ENCODE measurements at regions not wholly inside any gene's neighbourhood (a gene's known extent, or its start where the extent isn't known, plus 50 kb on each side); places are given as distances from the start of the nearest gene placed in this dataset.

DNA sequence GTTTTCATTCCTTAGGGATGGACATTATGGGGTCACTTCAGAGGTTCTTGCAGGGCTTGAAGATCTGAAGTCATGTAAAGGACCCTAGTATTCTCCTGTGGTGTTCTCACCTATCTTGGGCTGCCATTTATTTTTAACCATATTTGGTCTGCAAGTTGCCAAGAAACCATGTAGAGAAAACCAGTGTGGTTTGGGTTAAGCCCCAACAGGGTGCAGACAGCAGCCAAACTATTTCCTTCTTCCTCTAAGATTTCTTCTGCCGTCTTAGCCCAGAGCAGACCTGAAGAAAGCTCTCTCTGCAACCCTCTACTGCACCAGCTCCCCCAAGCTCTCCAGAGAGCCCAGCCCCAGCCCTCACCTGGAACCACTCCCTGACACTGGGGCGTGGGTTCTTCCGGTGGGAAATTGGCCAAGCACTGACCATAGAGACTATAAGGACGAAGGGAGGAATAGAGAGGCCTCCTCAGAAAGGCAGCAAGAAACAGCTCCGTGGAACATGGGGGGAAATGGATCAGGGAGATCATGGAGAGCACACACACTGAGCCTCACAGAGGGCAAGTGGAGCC, 136.6 kb downstream of the SYF2 start:
- no peak overlapping the region for H2BK15ac ChIP-seq (replicated peaks; ENCODE audit: low read depth)
- no peak overlapping the region for H3K4me3 ChIP-seq (ENCODE audit: low read length)
- no peak overlapping the region for H3K4me2 ChIP-seq (ENCODE audit: low read length)
- H3K56ac ChIP-seq (ENCODE audit: low read length) = no peak overlapping the region
- H3K9ac ChIP-seq (ENCODE audit: low read length) = no peak overlapping the region
- H3K4me1 ChIP-seq (ENCODE audit: control insufficient read depth, low read depth, low read length) = no peaks in the 10 kb centered on the region
- no peak overlapping the region for H4K5ac ChIP-seq (ENCODE audit: low read length)
- no peak overlapping the region for H2BK5ac ChIP-seq (ENCODE audit: low read length)
- no peaks in the 10 kb centered on the region for H3K27me3 ChIP-seq (ENCODE audit: insufficient read depth, low read length, poor library complexity)
- WGBS (ENCODE audit: extremely low coverage, insufficient coverage, low lambda C conversion rate) = no CpG with 5 or more reads among the region's 5 CpGs
- H3K36me3 ChIP-seq (ENCODE audit: control insufficient read depth, insufficient read depth, low read length) = no peaks in the 10 kb centered on the region
- H3K27ac ChIP-seq (ENCODE audit: low read depth, low read length) = no peak overlapping the region
- H2BK120ac ChIP-seq (ENCODE audit: low read depth, low read length) = no peak overlapping the region
- no peak for DNase-seq
- no peak overlapping the region for H3K18ac ChIP-seq (ENCODE audit: low read length)
- H3K79me2 ChIP-seq (ENCODE audit: control insufficient read depth, insufficient read depth, low read length) = no peaks in the 10 kb centered on the region
- no peak overlapping the region for H3K4ac ChIP-seq (ENCODE audit: low read depth, low read length)
- no peak overlapping the region for H3K23ac ChIP-seq (ENCODE audit: low read length)
- no peaks in the 10 kb centered on the region for H3K79me1 ChIP-seq (ENCODE audit: low read length)
- no peak overlapping the region for H4K8ac ChIP-seq (ENCODE audit: low read depth, low read length)
- no peak overlapping the region for H2AK5ac ChIP-seq (ENCODE audit: low read length)

DNA sequence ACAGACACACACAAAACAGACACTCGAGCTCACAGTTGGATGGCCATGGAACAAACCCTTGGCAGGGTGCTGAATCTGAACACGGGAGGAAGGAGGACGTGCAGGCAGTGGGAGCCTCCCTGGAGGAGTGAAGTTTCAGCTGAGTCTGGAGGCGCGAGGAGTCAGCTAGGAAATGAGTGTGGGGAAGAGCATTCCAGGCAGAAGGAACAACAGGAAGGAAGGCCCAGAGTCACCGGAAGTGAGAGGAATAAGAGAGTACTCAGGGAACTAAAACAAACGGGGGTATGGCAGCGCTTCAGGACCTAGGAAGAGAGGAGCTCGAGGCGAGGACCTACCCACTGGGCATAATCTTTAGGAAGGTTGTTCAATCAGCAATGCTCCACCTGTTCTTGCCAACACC, 137.3 kb downstream of the SYF2 start:
- H3K56ac ChIP-seq (ENCODE audit: low read length) = no peak overlapping the region
- H3K4me2 ChIP-seq (ENCODE audit: low read length) = no peak overlapping the region
- no peak overlapping the region for H3K27ac ChIP-seq (ENCODE audit: low read depth, low read length)
- H2AK5ac ChIP-seq (ENCODE audit: low read length) = no peak overlapping the region
- H3K79me1 ChIP-seq (ENCODE audit: low read length) = no peaks in the 10 kb centered on the region
- no peak for DNase-seq
- H4K8ac ChIP-seq (ENCODE audit: low read depth, low read length) = no peak overlapping the region
- no peak overlapping the region for H3K23ac ChIP-seq (ENCODE audit: low read length)
- no peaks in the 10 kb centered on the region for H3K4me1 ChIP-seq (ENCODE audit: control insufficient read depth, low read depth, low read length)
- H3K9ac ChIP-seq (ENCODE audit: low read length) = no peak overlapping the region
- no peaks in the 10 kb centered on the region for H3K79me2 ChIP-seq (ENCODE audit: control insufficient read depth, insufficient read depth, low read length)
- H3K4me3 ChIP-seq (ENCODE audit: low read length) = no peak overlapping the region
- no peak overlapping the region for H2BK5ac ChIP-seq (ENCODE audit: low read length)
- no CpG with 5 or more reads among the region's 10 CpGs for WGBS (ENCODE audit: extremely low coverage, insufficient coverage, low lambda C conversion rate)
- no peak overlapping the region for H3K4ac ChIP-seq (ENCODE audit: low read depth, low read length)
- no peaks in the 10 kb centered on the region for H3K36me3 ChIP-seq (ENCODE audit: control insufficient read depth, insufficient read depth, low read length)
- H2BK120ac ChIP-seq (ENCODE audit: low read depth, low read length) = no peak overlapping the region
- H3K27me3 ChIP-seq (ENCODE audit: insufficient read depth, low read length, poor library complexity) = no peaks in the 10 kb centered on the region
- H4K5ac ChIP-seq (ENCODE audit: low read length) = no peak overlapping the region
- H3K18ac ChIP-seq (ENCODE audit: low read length) = no peak overlapping the region
- no peak overlapping the region for H2BK15ac ChIP-seq (replicated peaks; ENCODE audit: low read depth)

DNA sequence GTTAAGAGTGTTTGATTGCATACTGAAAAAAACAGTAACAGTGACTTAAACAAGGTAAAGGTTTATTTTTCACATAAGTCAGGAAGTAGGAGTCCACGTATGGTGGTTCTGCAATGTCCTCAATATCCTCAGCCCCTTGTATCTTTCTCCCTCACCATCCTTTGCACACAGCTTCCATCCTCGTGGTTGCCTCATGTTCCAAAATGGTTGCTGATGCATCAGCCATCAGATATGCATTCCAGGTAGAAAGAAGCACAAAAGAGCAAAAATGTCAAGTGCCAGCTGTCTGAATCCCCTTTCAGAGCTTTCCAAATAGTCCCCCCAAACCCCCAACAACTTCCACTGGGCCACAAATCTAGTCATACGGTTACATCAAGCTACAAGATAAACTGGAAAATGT, 138.1 kb downstream of the SYF2 start:
- Histone ChIP-seq H2AK5ac (ENCODE audit: low read length) (no peak overlapping the region), H3K4me3 (ENCODE audit: low read length) (no peak overlapping the region), H3K4me2 (ENCODE audit: low read length) (no peak overlapping the region), H2BK5ac (ENCODE audit: low read length) (no peak overlapping the region), H3K9ac (ENCODE audit: low read length) (no peak overlapping the region), H4K8ac (ENCODE audit: low read depth, low read length) (no peak overlapping the region), H3K18ac (ENCODE audit: low read length) (no peak overlapping the region), H3K27ac (ENCODE audit: low read depth, low read length) (no peak overlapping the region), H3K4ac (ENCODE audit: low read depth, low read length) (no peak overlapping the region), H3K56ac (ENCODE audit: low read length) (no peak overlapping the region), H3K27me3 (ENCODE audit: insufficient read depth, low read length, poor library complexity) (no peaks in the 10 kb centered on the region), H3K36me3 (ENCODE audit: control insufficient read depth, insufficient read depth, low read length) (no peaks in the 10 kb centered on the region), H2BK15ac (replicated peaks; ENCODE audit: low read depth) (no peak overlapping the region), H4K5ac (ENCODE audit: low read length) (no peak overlapping the region), H3K23ac (ENCODE audit: low read length) (no peak overlapping the region), H3K4me1 (ENCODE audit: control insufficient read depth, low read depth, low read length) (no peaks in the 10 kb centered on the region), H3K79me2 (ENCODE audit: control insufficient read depth, insufficient read depth, low read length) (no peaks in the 10 kb centered on the region), H2BK120ac (ENCODE audit: low read depth, low read length) (no peak overlapping the region), H3K79me1 (ENCODE audit: low read length) (no peaks in the 10 kb centered on the region)
- no peak for DNase-seq
- WGBS (ENCODE audit: extremely low coverage, insufficient coverage, low lambda C conversion rate) = no CpG with 5 or more reads among the region's 3 CpGs

DNA sequence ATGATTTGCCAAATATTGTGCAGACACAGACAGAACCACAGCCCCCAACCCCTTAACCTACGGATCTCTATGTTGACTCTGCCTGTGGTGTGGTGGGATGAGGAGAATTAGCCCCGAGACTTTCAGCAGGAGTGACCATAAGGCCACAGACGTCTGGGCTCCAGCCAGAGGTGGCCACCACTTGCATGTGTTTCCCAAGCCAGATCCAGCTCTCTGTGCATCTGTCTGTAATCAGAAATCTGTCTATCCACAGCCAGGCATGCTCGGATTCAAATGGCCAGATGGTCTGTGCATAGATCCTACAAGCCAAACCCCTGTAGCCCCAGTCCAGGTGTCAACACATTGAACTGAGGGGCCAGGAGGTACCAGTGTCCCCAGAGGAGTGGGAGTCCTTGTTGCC, 140.6 kb downstream of the SYF2 start:
- Histone ChIP-seq H4K8ac (ENCODE audit: low read depth, low read length) (no peak overlapping the region), H3K27me3 (ENCODE audit: insufficient read depth, low read length, poor library complexity) (no peaks in the 10 kb centered on the region), H4K5ac (ENCODE audit: low read length) (no peak overlapping the region), H3K4me3 (ENCODE audit: low read length) (no peak overlapping the region), H3K23ac (ENCODE audit: low read length) (no peak overlapping the region), H3K4ac (ENCODE audit: low read depth, low read length) (no peak overlapping the region), H3K9ac (ENCODE audit: low read length) (no peak overlapping the region), H3K56ac (ENCODE audit: low read length) (no peak overlapping the region), H2AK5ac (ENCODE audit: low read length) (no peak overlapping the region), H2BK120ac (ENCODE audit: low read depth, low read length) (no peak overlapping the region), H3K36me3 (ENCODE audit: control insufficient read depth, insufficient read depth, low read length) (no peaks in the 10 kb centered on the region), H3K27ac (ENCODE audit: low read depth, low read length) (no peak overlapping the region), H2BK5ac (ENCODE audit: low read length) (no peak overlapping the region), H3K79me1 (ENCODE audit: low read length) (no peaks in the 10 kb centered on the region), H2BK15ac (replicated peaks; ENCODE audit: low read depth) (no peak overlapping the region), H3K4me1 (ENCODE audit: control insufficient read depth, low read depth, low read length) (no peaks in the 10 kb centered on the region), H3K18ac (ENCODE audit: low read length) (no peak overlapping the region), H3K79me2 (ENCODE audit: control insufficient read depth, insufficient read depth, low read length) (no peaks in the 10 kb centered on the region), H3K4me2 (ENCODE audit: low read length) (no peak overlapping the region)
- no CpG with 5 or more reads among the region's 4 CpGs for WGBS (ENCODE audit: extremely low coverage, insufficient coverage, low lambda C conversion rate)
- DNase-seq = no peak

DNA sequence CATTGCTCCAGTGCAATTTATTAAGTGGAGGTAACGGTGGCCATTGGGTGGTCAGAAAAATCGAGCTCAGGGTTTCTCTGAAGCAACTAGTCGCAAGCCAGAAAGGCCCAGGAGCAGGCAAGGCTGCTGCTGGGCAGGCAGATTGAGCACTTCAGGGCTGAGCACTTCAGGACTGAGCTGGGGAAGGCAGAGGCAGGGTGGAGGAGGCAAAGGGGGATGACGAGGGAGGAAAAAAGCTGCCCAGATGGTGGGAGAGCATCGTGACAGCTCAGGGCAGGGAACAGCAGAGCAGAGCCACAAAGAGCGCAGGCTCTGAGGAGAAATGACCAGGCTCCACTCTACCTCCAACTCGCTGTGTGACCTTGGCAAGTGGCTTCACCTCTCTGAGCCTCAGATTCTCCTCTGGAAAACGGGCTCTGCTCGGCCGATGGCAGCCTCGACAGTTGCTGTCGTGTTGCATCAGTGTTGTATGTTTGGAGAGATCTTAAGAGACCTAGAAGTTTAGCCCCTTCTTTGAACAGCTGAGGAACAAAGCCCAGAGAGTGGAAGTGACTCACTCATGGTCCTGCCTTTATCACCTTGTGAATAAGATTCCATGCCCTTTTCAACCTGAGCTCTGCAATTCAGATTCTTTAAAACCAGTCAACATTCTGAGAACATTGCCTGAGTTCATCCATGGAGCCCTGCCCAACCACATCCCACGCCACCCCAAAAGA, 141.4 kb downstream of the SYF2 start:
- H3K4me3 ChIP-seq (ENCODE audit: low read length) = no peak overlapping the region
- no peak overlapping the region for H3K27ac ChIP-seq (ENCODE audit: low read depth, low read length)
- WGBS (ENCODE audit: extremely low coverage, insufficient coverage, low lambda C conversion rate) = no CpG with 5 or more reads among the region's 13 CpGs

DNA sequence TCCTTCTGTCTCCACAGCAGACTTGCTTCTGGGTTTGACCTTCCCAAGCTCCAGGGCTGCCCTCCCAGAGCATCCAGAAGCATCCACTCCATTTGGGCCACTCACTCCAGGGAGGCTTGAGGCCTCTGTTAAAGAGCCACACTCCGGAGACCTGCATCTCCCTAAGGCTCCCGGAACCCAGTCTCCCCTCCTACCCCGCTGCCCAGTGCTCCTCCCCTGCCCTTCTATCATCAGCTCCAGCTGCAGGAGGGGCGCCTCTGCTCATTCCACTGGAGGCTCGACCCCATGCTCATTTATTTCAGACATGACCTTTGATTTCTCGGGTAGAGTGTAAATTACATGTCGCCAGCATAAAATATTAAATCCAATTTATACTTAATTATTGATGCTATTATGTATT, 142.5 kb downstream of the SYF2 start:
- Histone ChIP-seq H3K18ac (ENCODE audit: low read length) (no peak overlapping the region), H3K9ac (ENCODE audit: low read length) (no peak overlapping the region), H3K23ac (ENCODE audit: low read length) (no peak overlapping the region), H4K5ac (ENCODE audit: low read length) (no peak overlapping the region), H2BK15ac (replicated peaks; ENCODE audit: low read depth) (no peak overlapping the region), H2AK5ac (ENCODE audit: low read length) (no peak overlapping the region), H3K4ac (ENCODE audit: low read depth, low read length) (no peak overlapping the region), H3K79me1 (ENCODE audit: low read length) (no peaks in the 10 kb centered on the region), H3K56ac (ENCODE audit: low read length) (no peak overlapping the region), H2BK120ac (ENCODE audit: low read depth, low read length) (no peak overlapping the region), H3K27me3 (ENCODE audit: insufficient read depth, low read length, poor library complexity) (no peaks in the 10 kb centered on the region), H3K27ac (ENCODE audit: low read depth, low read length) (no peak overlapping the region), H3K79me2 (ENCODE audit: control insufficient read depth, insufficient read depth, low read length) (no peaks in the 10 kb centered on the region), H4K8ac (ENCODE audit: low read depth, low read length) (no peak overlapping the region), H3K4me3 (ENCODE audit: low read length) (no peak overlapping the region), H3K4me1 (ENCODE audit: control insufficient read depth, low read depth, low read length) (no peaks in the 10 kb centered on the region), H2BK5ac (ENCODE audit: low read length) (no peak overlapping the region), H3K4me2 (ENCODE audit: low read length) (no peak overlapping the region), H3K36me3 (ENCODE audit: control insufficient read depth, insufficient read depth, low read length) (no peaks in the 10 kb centered on the region)
- WGBS (ENCODE audit: extremely low coverage, insufficient coverage, low lambda C conversion rate) = no CpG with 5 or more reads among the region's 7 CpGs
- DNase-seq = no peak

More for the DNA sequence above, 141.4 kb downstream of the SYF2 start:
- H3K18ac ChIP-seq (ENCODE audit: low read length) = no peak overlapping the region
- H3K4me2 ChIP-seq (ENCODE audit: low read length) = no peak overlapping the region
- no peak overlapping the region for H4K8ac ChIP-seq (ENCODE audit: low read depth, low read length)
- no peaks in the 10 kb centered on the region for H3K27me3 ChIP-seq (ENCODE audit: insufficient read depth, low read length, poor library complexity)
- H3K56ac ChIP-seq (ENCODE audit: low read length) = no peak overlapping the region
- no peak overlapping the region for H3K9ac ChIP-seq (ENCODE audit: low read length)
- no peak overlapping the region for H2BK120ac ChIP-seq (ENCODE audit: low read depth, low read length)
- DNase-seq = peak; percentile 61
- no peaks in the 10 kb centered on the region for H3K79me2 ChIP-seq (ENCODE audit: control insufficient read depth, insufficient read depth, low read length)
- no peak overlapping the region for H2AK5ac ChIP-seq (ENCODE audit: low read length)
- H2BK5ac ChIP-seq (ENCODE audit: low read length) = no peak overlapping the region
- no peaks in the 10 kb centered on the region for H3K79me1 ChIP-seq (ENCODE audit: low read length)
- H3K4me1 ChIP-seq (ENCODE audit: control insufficient read depth, low read depth, low read length) = no peaks in the 10 kb centered on the region
- H3K36me3 ChIP-seq (ENCODE audit: control insufficient read depth, insufficient read depth, low read length) = no peaks in the 10 kb centered on the region
- no peak overlapping the region for H4K5ac ChIP-seq (ENCODE audit: low read length)
- H3K4ac ChIP-seq (ENCODE audit: low read depth, low read length) = no peak overlapping the region
- H3K23ac ChIP-seq (ENCODE audit: low read length) = peak overlapping the region; percentile 15
- H2BK15ac ChIP-seq (replicated peaks; ENCODE audit: low read depth) = no peak overlapping the region
